ENCODE measurements at regions not wholly inside any gene's neighbourhood (a gene's known extent, or its start where the extent isn't known, plus 50 kb on each side); places are given as distances from the start of the nearest gene placed in this dataset.
"Not testable (repeated sequence)": the region's sequence is repeated elsewhere in the genome, so short reads cannot be mapped to it uniquely, and the experiment has no call there.

DNA sequence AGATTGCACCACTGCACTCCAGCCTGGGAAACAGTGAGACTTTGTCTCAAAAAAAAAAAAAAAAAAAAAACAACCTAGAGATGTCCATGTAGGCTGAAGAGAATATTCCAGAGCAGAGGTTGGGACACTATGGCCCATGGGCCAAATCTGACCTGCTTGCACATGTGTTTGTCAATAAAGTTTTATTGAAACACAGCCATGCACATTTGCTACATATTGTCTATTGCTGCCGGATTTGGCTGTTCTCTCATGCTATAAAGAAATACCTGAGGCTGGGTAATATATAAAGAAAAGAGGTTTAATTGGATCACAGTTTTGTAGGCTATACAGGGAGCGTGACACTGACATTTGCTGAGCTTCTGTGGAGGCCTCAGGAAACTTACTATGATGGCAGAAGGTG, 102.3 kb upstream of the FAM90A26 start:
- TF ChIP-seq, protein P1, sequence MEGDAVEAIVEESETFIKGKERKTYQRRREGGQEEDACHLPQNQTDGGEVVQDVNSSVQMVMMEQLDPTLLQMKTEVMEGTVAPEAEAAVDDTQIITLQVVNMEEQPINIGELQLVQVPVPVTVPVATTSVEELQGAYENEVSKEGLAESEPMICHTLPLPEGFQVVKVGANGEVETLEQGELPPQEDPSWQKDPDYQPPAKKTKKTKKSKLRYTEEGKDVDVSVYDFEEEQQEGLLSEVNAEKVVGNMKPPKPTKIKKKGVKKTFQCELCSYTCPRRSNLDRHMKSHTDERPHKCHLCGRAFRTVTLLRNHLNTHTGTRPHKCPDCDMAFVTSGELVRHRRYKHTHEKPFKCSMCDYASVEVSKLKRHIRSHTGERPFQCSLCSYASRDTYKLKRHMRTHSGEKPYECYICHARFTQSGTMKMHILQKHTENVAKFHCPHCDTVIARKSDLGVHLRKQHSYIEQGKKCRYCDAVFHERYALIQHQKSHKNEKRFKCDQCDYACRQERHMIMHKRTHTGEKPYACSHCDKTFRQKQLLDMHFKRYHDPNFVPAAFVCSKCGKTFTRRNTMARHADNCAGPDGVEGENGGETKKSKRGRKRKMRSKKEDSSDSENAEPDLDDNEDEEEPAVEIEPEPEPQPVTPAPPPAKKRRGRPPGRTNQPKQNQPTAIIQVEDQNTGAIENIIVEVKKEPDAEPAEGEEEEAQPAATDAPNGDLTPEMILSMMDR (IDR thresholded peaks at IDR 0.05) = not testable (repeated sequence)
- not testable (repeated sequence) for TF ChIP-seq EP300, POLR2A, POLR2AphosphoS5 (IDR thresholded peaks at IDR 0.05)
